GM11168 (cell line): ENCODE measurements at regions not wholly inside any gene's neighbourhood (a gene's known extent, or its start where the extent isn't known, plus 50 kb on each side); places are given as distances from the start of the nearest gene placed in this dataset.

Experiments
- in situ Hi-C: fragments of 300-500 bp; cut with MboI; formaldehyde crosslinking; loops from one replicate; pipeline ENCODE4 v1.12.0; 2022; ENCODE audit warnings: low sequenced_read_pairs; ENCODE audit not compliant: unreplicated experiment

DNA sequence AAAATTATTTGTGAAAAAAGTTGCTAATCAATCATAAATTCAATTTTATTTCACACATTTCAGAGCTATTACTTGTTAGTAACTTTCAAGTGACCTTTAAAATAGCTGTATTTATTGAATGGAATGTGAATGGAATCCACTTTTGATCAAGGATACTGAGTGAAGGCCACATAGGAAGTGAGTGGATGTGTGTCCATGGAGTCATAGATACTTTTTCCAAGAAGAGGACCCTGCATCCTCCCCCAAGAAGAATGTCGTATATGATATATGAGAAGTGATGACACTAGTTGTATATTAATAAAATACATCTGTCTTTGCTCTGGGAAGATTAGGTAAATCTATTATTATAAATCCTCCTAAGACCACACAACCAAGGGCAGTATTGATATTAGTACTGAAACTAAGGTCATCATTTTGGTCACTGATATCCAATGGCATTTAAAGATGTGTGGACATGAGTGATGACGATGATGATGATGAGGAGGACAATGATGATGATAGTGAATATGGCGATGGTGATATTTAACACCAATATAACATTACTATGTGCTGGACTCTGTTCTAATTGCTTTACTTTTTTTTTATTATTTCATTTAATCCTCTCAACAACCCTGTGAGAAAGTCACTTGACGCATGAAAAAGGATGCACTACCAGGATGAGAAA lies 493.0 kb upstream of the NR2F2 start:
- in situ Hi-C loops, result no loop called here

DNA sequence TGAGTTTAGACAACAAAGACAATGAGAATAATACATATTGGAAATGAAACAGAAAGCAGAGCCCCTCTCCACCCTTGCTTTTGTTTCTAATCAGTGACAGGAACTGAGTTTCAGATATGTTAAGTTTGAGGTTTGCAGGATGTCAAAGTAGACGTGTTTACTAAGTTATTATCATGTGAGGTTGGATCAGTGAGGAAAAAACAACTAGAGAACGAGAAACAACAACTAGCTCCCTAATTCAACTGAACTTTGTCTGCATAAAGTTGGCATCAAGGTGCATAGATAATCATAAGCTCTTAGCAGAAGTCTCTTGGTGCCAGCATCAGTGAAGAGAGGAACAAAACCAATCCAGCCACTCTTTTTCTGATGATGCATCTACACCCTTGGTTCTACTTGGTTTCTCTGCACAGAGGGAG lies 491.1 kb upstream of the NR2F2 start:
- in situ Hi-C loops, result no loop called here

DNA sequence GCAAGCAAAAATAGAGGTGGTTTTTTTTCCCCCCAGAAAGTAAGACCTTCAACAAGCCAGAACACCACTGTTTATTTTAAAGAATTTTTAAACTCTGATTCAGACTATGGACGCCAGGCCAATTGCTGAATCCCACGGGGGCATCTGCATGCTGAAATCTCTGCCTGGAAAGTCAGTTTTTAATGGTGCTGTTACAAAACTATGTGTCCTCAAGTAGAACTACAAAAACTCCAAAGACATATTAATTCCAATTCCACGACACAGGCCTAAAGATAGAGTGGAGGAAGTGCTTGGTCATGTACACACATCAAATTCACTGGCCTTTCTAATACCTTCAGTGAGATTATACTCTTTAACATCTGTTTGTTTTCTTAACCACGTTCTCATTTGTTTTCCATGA lies 490.5 kb upstream of the NR2F2 start:
- in situ Hi-C loops, result loop anchor here (10.0 kb wide), 1 partner anchor 175 kb away; no protein-coding TSS in a partner anchor

DNA sequence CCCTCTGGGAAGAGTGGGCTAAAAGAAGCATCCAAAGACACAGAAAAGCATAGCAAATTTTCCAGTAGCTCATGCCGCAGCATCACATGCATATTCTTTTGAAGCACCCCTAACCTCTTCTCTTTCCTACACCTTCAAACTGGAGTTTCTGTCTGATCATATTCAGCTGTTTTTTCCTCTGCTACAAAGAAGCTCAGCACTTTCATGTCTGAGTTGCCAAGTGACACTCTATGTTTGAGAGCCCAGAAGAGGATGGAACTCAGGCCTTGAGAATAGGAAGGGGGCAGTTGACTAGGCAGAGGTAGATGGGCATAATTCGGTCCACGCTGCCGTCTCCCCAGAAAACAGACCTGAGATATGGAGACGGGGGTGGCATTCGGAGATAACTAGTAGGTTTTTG lies 489.6 kb upstream of the NR2F2 start:
- in situ Hi-C loops, result loop anchor here (10.0 kb wide), 1 partner anchor 176 kb away; no protein-coding TSS in a partner anchor

DNA sequence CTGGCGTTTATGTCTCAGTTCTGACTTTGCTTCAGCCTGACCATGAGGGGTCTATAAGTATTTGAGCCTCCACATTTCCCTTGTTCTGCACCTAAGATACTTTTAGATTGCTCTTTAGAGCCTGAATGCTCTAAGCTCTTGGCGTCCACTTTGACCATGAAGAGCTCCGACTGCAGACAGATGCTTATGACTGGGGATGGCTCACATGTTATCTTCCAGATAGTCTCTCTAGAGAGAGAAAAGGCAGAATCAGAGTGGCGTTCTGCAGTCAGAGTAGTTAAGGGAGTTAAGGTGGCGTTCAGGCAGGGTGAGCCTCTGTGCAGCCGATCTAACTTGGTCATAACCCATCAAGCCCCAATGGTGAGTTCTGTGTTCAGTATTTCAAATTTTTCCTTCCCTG lies 487.9 kb upstream of the NR2F2 start:
- in situ Hi-C loops, result loop anchor here (10.0 kb wide), 1 partner anchor 178 kb away; no protein-coding TSS in a partner anchor

DNA sequence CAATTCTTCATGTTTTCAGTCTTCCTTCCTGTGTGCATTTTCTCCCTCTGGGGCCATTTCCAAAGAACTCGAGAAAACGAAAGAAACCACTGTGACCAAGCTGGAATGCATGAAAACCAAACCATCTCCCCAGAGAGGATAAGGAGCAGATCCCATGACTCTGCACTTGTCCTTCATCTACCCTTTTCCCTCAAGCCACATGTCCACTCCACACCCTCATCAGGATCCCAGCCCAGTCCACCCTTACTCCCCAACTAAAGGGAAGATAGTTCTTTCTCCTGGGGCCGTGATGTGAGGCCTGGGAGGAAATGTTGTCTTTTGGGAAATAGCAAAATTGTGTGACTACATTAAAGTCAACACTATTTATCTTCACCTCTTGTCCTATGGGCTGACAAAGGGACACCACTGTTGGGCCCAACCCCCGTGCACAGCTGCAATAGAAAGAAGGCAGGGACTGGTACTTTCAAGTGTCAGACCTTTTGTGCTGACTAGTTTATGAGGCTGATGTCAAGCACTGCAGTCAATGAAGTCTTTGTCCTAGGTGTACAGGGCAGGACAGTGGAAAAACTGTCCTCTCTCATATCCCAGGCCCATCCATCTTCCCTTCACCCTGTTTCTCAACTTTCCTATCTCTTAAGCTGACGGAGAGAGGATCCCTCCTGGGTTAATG lies 487.1 kb upstream of the NR2F2 start:
- in situ Hi-C loops, result loop anchor here (10.0 kb wide), 1 partner anchor 179 kb away; no protein-coding TSS in a partner anchor

DNA sequence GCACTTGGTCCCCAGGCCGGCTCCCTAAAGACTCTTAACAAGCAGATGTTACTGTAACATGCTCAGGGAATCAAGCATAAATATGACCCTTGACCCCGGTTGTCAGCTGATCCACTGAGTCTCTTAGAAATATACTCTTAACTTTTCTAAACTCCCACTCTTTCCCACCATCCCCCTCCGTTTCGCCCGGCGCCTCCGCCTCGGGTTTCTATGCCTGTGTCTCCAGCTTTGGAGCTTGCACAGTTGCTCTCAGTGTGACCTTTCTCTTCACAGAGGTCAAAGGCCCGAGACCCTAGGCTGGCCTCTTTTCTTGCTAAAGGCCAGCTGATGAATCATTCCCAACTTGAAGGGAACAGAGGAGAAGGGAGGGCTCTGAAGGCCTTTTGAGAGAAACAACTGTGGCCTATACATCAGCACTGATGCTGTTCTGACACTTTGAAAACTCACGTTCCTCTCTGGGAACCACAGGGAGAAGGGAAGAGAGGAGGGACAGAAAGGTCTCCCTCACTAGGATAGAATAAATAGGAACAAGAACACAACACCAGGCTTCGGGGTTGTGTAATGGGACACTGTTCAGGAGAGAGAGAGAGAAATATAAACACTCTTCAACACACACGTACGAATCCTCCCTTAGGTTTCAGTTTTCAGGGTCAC lies 484.5 kb upstream of the NR2F2 start:
- in situ Hi-C loops, result loop anchor here (10.0 kb wide), 1 partner anchor 181 kb away; no protein-coding TSS in a partner anchor

DNA sequence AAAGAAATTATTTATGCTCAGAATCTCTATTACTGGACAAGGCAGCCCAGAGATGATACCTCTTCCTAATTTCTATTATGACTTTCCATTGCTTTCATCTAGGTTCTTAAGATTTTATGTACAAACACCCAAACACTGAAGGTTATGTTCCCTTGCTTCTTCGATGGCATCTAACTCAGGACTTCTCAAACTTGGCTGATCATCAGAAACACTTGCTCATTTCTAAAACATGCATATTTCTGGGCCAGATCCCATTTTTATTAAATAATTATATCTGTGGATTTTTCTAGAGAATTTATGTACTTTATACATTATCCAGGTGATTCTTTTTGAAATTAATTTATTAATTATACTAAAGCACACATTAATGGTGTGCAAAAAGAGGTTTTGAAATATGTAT lies 482.4 kb upstream of the NR2F2 start:
- in situ Hi-C loops, result loop anchor here (10.0 kb wide), 1 partner anchor 183 kb away; no protein-coding TSS in a partner anchor

DNA sequence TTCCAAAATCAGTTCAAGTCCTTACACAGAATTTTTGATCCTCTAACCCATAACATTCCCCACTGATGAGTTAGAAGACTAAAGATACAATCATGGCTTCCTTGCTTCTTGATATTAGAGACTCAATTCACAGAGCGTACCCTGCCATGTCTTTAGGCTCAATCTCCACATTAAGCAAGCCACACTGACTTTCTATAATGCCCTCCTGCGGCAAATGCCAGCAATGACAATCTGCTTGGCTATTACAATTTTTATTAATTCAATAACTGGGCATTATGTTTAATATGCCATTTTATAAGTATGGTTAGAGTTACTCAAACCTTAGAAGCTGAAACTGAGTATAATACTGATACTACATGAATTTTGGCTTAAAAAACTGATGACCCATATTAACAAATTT lies 479.7 kb upstream of the NR2F2 start:
- in situ Hi-C loops, result no loop called here

DNA sequence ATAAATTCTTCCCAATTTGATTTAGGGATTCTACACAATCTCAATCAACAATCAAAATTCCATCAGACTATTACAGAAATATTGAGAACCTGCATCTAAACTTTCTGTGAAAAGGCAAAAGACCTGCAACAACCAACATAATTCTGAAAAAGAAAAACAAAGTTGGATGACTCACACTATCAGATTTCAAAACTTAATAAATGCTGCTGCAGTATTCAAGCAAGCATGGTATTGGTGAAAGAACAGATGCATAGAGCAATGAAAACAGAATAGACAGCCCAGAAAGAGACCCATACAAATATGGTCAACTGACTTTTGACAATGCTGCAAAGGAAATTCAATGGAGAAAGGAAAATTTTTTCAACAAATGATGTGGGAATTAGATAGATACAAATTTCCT lies 477.1 kb upstream of the NR2F2 start:
- in situ Hi-C loops, result no loop called here

DNA sequence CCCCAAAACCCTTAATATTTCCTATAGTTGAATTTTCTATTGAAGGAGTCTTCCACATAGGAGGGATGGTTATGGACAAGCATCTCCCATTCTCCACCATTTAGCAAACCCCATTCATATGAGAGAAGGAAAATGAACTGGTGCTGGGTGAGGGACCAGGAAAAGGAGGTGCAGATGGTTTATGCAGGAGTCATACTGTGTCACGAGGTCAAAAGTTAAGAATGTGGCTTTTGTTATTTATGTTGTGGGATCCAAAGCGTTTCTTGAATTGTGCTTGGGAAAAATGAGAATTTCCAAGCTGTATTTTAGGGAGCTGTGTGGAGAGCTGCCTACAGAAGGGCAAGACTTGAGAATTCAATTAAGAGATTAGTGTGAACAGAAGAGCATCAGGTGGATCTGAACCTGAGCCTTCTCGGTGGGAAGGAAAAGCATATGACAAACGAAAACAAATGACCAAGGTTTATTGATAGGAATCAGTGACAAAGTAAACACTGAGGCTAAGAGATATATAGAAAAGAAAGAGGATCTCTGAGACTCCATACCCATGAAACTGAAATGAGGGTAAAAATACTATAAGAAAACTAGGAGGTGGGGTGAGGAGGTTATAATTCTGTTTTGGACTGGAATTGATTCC lies 473.3 kb upstream of the NR2F2 start:
- in situ Hi-C loops, result no loop called here

DNA sequence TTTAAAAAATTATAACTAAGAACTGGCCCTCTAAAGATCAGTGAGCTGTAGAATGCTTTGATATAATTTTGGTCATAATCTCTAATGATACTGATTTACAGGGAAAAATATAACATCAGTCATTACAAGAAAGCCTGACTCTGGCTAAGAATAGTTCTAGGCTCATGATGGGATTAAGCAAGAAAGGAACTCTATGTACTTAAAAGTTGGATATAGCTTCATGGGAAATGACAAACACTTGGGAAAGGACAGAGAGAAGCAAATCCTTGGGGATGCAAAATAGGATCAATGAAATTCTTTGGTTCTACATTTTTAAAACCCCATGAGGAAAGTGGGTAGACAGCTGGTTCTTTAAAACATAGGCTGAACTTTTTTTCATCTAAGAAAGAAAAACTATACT lies 472.7 kb upstream of the NR2F2 start:
- in situ Hi-C loops, result no loop called here

DNA sequence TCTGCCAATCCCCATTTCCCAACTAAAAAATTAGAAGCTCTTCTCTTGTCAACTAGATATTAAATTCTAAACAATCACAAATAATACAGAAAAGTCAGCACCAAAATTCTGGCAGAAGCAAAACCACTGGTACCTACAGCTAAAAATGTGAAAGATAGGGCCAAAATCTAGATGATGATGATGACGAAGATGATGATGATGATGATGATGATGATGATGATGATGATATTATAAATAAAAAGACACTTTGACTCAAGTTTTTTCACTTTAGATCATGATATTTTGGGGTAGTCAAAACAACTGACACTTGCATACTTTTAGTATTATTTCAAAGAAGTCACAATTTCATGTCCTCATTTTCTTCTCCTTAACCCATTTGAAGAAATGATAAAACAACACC lies 470.1 kb upstream of the NR2F2 start:
- in situ Hi-C loops, result no loop called here

DNA sequence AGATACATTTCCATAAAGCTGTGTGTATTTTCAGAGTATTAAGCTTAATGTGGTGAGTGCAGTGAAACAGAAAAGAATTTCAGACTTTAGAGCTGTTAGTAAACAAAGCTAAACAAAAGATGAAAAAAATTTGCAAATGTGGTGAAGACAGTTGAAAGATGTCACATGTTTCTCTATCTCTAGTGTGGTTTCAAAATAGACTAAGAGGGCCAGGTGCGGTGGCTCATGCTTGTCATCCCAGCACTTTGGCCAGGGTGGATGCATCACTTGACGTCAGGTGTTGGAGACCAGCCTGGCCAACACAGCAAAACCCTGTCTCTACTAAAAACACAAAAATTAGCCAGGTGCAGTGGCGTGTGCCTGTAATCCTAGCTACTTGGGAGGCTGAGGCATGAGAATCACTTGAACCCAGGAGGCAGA lies 466.0 kb upstream of the NR2F2 start:
- in situ Hi-C loops, result no loop called here

DNA sequence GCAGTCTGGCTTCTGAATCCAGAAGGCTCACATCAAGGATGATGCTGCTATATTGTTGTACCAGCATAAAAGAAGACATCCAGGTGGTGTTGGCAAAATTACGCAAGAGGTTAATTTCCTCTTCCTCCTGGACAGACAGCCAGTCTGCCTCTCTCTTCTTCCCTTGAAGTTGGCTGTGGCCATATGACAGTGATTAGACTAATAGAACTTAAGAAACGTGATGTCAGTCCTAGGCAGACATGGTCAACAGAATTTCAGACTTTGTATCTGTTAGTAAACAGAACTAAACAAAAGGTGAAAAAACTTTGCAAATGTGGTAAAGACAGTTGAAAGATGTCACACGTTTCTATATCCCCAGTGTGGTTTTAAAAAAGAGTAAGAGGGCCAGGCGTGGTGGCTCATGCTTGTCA lies 465.2 kb upstream of the NR2F2 start:
- in situ Hi-C loops, result no loop called here

DNA sequence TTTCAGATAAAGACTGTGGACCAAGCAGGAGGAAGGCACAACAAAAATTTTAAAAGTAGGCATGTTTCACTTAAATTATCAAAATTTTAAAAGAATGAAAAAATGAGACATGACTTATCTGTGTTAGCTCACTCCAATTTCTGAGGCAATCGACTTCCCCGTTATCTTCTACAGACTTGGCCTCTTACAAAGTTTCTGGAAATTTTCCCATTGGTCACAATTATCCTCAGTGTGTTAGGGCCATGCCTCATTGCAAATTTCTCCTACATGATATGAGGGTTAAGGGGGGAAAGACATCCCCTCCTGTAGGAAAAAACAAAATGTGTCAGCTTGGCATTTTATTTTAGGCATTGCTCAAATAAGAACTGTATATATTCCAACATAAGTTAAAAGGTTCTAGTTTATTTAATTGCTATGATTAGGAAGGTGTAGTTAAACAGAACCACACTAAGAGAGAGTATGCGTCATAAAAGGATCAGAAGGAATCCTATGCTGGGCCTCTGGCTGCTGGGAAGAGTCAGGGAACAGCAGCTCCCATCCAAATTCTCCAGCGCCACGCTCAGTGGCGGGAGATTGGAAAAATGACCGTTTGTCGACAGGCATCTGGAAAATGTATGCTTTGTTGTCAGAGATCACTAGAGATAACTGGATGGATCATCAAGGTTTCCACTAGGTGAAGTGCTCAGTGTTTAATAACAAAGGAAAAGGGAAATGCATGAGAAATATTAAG lies 463.6 kb upstream of the NR2F2 start:
- in situ Hi-C loops, result no loop called here

DNA sequence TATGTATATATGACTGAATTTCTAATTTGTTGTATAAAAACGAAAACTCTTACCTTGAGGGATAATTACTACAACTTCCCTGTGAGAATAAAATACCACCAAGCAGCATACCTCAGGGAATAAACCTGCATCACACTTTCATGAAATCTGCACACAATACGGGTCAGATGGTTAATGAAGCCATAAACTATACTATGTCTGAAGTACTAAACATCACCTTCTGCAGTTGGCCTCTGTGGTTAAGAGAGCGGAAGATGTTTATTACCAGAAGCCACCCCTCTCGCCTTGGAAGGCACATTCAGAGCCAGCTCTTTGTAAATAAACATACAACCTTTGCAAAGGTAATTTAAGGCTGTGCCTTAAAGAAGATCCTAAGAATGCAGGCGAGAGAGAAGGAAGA lies 462.1 kb upstream of the NR2F2 start:
- in situ Hi-C loops, result no loop called here

DNA sequence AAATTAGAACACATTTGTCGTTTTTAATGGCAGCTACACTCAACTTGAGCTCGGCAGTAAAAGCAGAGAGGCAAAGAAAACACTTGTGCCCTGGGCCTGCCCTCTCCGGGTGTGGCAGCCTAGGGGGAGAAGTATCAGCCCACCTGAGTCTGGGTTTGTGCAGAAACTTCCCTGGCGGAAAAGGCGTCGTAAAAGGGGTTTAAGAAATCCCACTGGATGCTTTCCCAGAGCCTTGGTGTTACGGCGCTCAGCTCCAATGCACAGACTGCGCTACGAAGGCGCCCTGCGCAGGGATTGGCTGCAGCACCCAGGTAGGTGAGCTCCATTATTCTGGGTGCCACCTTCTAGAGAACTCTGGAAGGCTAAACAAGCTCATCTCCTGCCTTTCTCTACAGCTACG lies 461.5 kb upstream of the NR2F2 start:
- in situ Hi-C loops, result no loop called here

DNA sequence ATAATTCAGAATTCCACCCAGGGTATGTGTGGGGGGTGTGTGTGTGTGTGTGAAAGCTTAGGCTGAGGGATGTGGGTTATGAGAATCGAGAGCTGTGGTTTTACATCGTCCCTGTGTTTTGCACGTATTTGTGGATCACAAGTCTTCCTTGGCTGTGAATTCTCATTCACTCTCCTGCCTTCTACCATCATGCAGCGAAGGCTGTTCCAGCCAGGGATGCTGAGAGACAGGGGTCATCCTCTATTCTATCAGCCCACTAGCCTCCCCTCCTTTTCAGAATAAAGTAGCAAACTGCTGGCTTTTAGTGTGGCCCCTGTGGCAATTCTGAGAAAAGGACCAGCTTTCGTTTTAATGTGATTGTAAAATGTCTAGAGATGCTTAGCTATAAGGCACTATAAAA lies 460.6 kb upstream of the NR2F2 start:
- in situ Hi-C loops, result no loop called here

DNA sequence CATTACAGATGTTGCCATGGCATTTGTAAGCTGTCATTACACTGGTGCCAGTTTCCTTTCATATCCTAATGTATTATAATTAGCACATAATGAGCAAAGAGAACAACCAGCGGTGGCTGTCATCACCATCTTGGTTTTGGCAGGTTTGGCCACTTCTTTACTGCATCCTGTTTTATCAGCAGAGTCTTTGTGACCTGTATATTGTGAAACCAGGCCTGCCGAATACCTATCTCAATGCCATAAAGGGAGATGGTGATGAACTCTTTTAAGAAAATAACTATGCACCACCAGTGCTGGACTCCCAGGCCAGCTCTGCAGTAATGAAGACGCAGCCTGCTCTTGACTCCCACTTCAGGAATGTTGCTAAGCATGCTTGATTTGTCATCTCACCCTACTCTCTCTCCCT lies 458.1 kb upstream of the NR2F2 start:
- in situ Hi-C loops, result no loop called here
